Activated CD8-positive, alpha-beta memory T cell treated with anti-CD3 and anti-CD28 coated beads, Interleukin-2, amount 50 U/mL, for 48 hours (primary cell): ENCODE measurements at regions not wholly inside any gene's neighbourhood (a gene's known extent, or its start where the extent isn't known, plus 50 kb on each side); places are given as distances from the start of the nearest gene placed in this dataset.
"Not testable (repeated sequence)": the region's sequence is repeated elsewhere in the genome, so short reads cannot be mapped to it uniquely, and the experiment has no call there.

Experiments used
- DNase-seq: peaks from one replicate; pipeline ENCODE4 v3.0.0-alpha.2; 2020

DNA sequence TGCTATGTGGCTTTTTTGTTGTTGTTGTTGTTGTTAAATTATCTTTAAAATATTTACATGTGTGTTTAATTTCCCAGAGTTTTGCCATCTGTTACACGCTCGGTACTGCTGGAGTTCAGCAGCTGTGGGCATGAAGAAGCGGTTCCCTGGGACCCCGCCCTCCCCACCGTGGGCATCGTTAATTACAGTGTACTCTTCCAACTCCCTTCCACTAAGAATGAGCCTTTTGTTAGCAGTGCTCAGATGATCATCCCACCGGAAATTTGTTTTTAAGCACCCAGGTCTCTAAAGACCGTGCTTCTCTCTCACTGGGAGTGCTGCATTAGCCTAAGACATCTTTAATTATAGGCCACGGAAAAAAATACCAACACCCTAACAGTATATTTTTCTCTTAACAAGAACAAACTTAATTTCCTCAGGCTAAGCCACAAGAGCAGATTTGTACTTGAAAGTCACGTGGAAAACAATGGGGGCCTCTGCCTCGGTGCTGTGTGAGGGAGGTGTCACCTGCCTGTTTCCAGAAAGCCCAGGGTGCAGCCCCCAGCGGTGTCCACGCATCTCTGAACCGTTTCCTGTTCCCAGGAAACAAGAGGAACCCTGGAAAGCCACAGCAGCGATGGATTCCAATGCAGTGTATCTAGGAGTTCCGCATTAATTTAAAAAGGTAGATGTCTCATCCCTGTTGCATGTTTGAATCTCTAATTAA is 113.3 kb upstream of the FRMD1 start:
- no peak for DNase-seq

DNA sequence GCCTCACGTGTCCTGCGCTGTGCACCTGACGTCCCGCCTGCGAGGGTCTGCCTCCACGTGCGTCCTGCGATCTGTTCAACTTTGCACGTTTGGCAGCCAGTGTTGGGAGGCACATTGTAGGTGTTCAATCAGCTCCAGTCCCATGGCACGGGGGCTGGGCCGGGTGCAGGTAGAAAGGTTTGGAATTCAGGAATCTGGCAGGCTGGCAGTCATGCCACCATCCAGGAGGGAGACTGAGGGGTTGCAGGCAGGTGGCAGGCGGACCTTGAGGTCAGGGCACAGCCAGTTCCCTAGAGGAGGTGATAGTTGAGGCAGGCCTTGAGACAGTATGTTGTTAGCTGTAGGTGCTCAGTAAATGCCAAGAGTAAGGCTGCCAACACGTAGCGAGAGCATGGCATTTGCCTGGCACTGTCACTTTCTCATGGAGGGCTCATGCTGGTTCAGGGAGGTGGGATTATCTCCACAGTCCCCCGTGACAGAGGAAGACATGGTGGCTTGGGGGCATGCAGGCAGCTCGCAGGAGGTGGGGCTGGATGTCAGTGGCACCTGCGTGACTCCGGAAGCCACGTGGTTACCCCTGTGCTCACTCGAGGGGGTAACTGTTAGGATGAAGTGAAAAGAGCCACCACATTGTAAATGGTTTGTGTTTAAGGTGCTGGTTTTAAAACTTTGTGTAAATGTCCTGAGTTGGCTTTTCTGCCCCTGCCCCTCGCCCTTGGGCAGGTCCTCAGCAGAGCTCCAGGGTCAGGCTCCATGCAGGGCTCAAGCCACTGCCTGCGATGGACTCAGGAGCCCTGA is 111.8 kb upstream of the FRMD1 start:
- DNase-seq = no peak

DNA sequence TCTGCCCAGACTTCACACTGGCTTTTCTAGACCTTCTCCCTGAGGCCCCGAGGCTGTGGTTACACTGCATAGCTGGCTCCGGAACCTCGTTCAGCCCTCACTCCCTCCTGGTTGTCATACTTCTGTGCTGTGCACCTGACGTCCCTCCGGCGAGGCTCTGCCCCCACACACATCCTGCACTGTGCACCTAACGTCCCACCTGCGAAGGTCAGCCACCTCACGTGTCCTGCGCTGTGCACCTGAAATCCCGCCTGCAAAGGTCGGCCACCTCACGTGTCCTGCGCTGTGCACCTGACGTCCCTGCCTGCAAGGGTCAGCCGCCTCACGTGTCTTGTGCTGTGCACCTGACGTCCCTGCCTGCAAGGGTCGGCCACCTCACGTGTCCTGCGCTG is 111.0 kb upstream of the FRMD1 start:
- DNase-seq = peak; percentile 17

DNA sequence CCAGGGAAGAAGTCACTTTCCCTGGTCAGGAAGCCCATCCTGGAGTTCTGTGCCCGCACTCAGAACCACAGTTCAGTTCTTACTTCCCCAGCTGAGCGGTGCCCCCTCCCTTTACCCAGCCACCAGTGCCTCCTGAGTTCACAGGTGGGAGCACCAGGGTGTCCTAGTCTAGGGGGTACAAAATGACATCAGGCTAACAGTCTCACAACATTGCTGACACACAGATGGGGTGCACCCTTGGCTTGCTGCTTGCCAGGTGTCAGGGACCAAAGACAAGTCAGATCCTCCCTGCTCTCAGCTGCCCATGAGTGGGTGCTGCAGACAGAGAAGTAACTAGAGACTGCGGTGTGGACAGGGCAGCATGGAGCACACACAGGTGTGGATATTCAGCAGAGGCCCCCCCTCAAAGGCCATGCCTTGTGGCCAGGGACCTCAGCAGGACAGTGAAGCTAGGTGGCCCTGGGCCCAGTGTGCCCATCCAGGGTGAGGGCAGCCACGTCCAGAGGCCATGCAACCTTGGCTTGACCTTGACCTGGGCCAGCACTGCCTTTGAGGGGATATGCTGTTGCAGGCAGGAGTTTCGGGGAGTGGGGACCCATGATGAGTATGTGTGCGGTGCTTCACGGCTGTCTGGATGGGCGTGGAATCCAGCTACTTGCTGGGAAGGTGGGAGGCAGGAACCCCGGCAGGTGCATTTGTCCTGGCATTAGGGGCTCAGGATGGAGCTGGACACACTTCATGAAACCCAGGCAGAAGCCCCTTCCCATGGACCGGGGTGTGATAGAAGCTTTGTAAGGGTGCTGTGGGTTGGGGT is 110.4 kb upstream of the FRMD1 start:
- DNase-seq = peak; percentile 20

DNA sequence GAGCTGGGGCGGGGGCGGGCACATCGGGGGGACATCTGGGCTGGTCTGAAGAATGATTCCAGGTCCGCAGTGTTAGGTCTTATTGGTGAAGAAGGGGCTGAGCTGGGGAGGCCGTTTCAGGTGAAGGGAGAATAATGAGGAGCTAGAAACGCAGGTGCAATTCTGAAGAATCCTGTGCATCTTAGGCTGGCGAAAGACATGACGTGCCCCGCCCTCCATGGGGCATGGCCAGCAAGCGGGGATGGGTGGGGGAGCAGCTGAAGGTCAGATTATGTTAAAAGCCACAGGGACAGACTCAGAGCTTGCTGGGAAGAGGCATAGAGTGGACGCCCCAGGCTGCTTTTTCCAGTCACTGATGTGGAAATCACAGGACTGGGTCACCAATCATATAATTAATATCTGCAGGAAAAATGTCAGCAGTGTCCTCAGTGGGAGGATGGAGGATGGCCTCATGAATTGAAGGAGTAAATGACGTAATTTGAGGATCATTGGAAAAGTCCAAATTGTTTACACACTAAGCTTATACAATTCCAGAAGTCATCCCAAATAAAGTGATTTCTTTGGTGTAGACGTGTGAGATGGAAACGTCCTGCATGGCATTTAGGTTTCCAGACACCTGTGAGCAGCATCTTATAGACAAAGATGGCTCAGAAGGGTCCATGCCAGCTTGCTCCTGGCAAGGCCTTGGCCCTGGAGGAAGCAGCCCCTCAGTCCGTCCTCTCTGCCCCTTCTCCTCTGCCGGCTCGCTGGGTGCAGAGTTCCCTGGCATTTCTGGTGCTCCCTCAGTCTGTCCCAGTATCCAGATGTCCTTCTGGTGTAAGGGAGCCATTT is 109.6 kb upstream of the FRMD1 start:
- DNase-seq = peak; percentile 4

DNA sequence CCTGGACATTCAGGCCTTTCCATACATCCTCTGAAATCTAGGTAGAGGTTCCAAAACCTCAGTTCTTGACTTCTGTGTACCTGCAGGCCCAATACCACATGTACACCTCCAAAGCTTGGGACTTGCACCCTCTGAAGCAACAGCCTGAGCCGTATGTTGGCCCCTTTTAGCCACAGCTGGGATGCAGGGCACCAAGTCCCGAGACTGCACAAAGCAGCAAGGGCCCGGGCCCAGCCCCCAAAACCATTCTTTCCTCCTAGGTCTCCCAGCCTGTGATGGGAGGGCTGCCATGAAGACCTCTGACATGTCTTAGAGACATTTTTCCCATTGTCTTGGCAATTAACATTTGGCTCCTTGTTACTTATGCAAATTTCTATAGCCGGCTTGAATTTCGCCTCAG is 107.4 kb upstream of the FRMD1 start:
- peak; percentile 4 for DNase-seq

DNA sequence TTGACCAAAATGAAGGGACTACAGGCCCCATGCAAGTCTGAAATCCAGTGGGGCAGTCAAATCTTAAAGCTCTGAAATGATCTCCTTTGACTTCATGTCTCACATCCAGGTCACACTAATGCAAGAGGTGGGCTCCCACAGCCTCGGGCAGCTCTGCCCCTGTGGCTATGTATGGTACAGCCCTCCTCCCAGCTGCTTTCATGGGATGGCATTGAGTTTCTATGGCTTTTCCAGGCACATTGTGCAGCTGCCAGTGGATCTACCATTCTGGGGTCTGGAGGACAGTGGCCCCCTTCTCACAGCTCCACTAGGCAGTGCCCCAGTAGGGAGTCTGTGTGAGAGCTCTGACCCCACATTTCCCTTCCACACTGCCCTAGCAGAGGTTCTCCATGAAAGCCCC is 107.0 kb upstream of the FRMD1 start:
- DNase-seq = not testable (repeated sequence)

DNA sequence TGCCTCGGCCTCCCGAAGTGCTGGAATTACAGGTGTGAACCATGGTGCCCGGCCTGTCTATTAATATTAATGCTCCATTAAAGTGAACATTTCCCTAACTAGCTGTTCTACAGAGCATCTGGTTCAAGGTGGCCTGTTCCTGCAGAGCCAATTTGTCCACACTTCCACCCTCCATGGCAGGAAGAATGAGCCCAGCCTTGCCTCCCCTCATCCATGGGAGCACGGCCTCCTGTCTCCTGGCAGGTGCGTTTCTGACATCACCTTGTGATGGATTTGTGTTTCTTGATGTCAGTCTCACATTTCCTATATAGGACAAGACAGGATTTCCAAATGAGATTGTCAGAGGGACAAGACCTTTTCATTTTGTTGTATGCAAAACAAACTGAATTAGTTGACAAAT is 105.7 kb upstream of the FRMD1 start:
- DNase-seq = peak; percentile 3

DNA sequence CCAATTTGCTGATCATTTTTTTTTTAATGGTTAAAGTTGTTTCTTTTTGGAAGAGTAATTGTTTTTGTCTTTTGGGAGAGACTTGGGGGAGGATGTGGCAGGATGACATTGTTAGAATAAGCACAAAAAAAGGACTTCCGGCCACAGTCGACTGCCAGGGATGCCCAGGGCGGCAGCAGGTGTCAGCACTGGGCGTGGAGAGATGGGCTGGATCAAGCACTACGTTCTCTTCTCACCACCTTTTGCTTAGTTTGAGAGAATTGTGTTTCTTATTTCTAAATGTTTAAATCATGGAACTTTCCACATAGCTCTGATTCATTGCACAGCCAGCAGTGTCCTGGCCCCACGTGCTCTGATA is 104.6 kb upstream of the FRMD1 start:
- DNase-seq = no peak

DNA sequence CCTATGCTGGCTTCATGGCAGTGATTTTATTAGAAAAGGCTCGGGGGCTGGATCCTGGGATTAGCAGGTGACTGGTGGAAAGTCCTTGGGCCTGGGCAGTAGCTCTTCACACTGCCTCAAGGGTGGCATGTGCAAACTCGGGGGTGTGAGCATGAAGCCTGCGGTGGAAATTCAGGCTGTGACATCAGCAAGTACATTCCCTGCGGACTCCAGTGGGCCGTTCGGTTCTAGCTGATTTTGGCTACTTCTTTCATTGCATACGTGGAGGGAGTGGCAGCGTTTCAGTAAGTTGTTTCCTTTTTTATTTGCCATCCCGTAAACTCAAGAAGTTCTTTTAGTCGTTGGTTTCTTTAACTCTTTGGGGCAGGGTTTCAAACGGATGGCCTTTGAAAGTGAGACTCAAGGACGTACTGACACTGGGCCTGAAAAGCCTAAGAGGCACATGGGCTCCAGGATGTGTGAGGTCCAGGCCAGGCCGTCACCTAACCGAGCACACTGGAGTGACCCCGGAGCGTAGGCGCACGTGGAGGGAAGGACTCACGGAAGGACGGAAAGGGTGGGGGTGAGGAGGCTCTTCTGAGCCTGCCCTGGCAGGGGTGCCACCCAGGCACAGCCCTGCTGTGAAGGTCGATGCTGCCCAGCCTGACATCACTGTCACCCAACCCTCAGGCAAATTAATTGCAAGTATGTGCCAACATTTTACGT is 104.0 kb upstream of the FRMD1 start:
- peak; percentile 18 for DNase-seq

DNA sequence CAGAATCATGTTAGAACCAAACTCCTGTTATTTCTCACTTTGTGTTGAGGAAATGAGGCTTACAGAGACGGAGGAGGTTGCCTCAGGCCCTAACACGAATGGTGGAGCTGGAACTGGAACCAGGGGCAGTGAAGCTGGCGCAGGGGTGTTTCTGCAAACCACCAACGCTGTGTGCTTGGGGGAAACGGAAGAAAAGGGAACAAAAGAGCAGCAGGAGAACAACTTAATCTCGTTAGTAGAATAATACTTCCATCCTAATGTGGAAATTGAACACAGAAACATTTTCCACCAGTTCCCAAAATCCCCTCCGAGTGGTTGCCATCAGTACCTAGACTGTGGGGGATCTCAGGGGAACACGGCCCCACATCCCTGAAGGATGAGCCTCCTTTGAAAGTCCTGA is 103.4 kb upstream of the FRMD1 start:
- DNase-seq = peak; percentile 17

DNA sequence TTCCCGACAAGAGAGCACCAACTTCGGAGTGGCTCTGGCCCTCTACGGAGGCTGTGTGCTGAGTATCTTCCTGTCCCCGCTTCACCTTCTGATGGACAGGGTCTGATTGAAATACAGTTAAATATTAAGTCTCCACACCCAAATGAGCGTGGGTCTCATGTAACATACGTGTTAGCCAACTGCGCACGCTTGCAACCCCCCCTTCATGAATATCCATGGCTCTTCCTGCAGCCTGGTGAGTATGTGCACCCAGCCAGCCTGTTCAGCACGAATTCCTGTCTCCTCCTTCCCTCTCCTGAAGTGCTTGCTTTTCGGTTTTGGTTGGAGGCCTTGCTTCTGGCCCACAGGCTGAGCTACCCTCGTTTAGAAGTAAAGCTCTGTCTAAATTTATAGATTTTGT is 102.9 kb upstream of the FRMD1 start:
- DNase-seq = peak; percentile 3

DNA sequence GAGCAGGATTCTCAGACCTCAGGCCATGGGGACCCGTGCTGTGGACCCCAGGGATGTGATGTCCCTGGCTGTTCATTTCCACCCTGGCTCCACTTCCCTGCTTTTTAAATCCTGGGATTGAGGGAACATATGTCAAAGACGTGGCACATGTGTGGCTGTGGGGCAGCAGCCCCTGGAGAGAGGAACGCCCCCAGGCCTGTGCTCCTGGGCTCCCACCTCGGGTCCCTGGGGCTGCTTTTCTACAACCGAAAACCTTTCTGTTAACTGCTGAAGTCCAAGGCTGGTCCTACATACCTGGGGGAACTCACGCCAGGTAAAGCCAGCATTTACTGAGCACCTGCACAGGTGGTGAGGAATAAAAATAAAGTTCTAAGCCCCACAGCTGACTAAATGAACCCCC is 102.3 kb upstream of the FRMD1 start:
- DNase-seq = peak; percentile 28

DNA sequence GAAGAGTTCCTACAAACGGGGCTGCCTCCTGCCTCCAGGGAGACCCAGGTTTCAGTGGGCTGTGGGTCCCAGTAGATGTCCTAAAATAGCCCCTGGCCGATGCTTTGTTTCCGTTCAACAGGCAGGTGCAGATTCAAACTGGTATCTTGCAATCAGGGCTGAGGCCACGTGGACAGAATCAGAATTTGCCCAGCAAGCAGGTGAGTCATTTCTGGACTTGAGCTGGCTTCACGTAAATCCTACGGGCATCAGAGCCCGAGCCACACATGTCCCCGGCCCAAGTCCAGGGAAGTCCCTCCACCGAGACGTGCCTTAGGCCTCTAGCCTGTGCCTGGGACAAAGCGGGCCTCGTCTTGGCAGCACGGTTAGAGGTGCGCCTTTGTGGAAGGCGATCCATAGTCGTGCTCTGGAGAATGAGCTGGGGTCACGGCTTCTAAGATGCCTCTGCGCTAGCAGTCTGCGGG is 101.6 kb upstream of the FRMD1 start:
- peak; percentile 15 for DNase-seq

DNA sequence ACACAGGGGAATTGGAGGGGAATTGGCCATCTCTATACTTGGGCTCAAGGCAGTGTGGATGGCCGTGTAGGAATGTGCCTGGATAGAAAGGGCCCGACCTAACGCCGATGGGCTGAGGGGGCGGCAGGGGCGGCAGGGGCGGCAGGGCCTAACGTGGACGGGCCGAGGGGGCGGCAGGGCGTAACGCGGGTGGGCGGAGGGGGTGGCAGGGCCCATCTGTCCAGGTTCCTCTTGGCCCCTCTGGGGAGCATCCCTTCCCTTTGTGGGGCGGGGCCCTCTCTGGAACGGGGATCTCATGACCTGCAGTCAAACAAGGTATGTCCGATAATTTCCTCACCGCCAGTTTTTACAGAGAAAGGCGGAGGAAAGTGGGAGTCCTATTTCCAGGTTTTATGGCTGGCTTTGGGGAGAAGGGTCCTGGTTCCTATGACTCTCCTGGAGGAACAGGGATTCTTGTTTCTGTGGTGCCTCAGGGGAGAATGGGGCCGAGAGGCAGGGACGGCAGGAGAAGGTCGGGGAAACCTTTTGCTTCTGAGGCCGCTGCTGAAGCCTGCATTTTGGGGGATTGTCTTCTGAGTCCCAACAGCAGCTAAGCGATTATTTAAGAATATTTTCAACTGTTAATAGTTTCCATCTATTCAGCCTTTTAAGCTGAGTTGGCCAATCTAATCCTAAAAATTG is 100.8 kb upstream of the FRMD1 start:
- peak; percentile 22 for DNase-seq

DNA sequence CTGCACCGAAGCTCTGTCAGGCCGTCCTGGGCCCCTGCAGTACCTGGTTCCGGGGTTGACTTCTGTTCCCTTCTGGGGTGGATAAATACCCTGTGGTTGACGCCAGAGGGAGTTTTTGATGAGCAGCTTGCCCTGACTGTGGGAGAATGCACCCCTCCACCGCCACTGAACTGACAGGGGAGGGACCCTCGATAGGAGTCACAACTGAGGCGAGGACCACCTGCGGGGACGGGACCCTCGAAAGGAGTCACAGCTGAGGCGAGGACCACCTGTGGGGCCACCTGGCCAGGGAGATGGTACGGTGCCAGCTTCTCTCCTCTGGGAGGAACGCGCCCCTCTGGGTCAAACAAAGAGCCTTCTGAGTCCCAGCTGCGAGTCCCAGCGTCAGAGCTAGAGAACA is 100.1 kb upstream of the FRMD1 start:
- DNase-seq = peak; percentile 30

DNA sequence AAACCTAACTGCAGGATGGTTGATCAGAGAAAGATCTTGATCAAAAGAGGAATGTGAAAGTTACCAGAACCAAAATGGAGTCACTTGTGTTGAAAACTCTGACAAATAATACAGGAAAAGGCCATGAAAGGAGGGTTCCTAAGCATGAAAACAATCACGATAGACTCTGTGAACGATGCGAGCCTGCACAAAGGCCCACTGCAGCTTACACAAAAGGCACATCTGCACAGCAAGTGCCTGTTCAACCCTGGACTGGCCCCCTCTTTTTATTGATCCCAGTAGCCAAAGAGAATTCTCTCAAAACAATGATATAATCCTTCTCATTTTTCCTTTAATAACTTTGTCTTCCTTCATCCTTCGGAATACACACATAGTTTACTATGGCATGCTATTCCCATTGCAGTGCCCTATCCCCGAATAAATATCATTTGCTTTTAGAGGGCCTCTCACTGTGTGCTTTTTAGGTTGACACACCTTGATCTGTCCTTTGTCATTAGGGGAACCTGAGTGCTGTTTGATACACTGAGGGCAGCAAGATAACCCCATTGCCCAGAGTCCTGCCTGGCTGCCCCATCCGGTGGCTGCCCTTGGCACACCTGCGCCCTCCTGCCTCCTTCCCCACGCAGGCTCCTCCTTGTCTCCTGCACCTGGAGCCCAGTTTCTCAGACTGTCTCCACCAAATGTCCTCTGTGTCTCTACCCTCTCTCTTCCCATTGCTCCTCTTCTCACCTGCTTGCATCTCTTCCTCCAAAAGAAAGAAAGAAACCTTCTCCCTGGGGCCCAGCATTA is 98.3 kb upstream of the FRMD1 start:
- DNase-seq = no peak

DNA sequence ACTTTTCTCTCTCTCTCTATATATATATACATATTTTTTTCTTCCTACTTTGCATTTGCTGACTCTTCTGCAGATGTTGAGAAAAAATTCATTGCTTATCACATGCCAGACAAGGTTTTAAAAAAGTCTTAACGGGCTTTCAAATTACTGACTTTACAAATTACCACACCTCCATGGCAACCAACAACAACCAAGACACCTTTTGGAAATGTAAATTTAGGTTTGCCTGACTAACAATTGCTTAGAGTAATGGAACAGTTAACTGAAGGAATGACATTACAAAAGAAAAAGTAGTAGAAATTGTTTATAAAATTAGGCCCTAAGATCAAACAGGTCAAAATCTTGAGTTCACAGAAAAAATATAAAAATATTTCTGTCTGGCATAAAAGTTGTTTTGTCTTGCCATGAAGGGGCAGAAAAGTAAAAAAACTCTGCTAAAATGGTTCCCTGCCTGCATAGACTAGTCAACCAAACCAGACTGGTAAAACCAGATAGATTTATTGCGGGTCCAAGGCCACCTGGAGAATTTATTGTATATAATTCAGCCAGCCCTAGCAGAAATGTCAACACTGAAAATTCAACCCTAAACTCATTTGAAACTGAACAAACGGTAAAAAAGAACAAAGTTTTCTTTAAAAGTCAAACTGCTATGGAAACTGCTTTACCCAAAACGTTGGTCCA is 92.8 kb upstream of the FRMD1 start:
- DNase-seq = no peak

DNA sequence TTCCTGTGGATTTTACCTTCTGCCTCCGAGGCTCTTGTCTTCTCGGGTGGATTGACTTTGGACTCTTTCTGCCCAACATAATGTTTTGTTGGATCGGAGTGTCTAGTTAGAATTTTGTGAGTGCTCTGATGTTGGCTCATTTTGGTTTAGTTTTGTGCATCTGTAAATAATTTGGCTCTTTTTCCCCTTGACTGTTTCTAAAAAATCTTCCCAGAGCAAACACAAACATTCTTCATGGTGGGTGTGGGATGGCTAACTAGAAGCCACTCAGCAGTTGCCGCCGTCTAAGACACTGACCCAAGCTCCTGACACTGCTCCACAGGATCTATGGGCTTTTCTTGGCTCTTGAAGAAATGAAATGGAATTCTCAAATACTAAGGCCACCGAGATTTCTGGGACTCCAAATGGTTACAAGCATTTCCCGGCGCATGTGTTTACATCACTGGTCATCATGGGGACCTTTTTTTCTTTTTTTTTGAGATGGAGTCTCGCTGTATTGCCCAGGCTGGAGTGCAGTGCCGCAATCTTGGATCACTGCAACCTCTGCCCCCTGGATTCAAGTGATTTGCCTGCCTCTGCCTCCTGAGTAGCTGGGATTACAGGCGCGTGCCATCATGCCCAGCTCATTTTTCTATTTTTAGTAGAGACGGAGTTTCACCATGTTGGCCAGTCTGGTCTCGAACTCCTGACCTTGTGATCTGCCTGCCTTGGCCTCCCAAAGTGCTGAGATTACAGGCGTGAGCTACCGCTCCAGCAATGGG is 92.0 kb upstream of the FRMD1 start:
- DNase-seq = no peak
